Smooth muscle cell (in vitro differentiated cells): ENCODE measurements at regions not wholly inside any gene's neighbourhood (a gene's known extent, or its start where the extent isn't known, plus 50 kb on each side); places are given as distances from the start of the nearest gene placed in this dataset.

Experiments used
- DNase-seq: peaks from one replicate; lab custom pipeline; 2025; ENCODE audit not compliant: unreplicated experiment; lab: John Stamatoyannopoulos, UW
- H2AFZ ChIP-seq: fragments of 200-600 bp; sonication (generic); 2 replicates; pipeline ENCODE4 v1.6.0; 2016; ENCODE audit warnings: antibody characterized with exemption, low read depth, mild to moderate bottlenecking
- H3F3A ChIP-seq: fragments of 200-600 bp; sonication (generic); 2 replicates; pipeline ENCODE4 v1.6.0; 2017; ENCODE audit warnings: antibody characterized with exemption, low read depth
- H3K27ac ChIP-seq: fragments of 200-600 bp; sonication (generic); 2 replicates; pipeline ENCODE4 v1.5.1; 2016; ENCODE audit warnings: low read depth, mild to moderate bottlenecking
- H3K27me3 ChIP-seq: fragments of 200-600 bp; sonication (generic); 2 replicates; pipeline ENCODE4 v1.6.1; 2016; ENCODE audit warnings: low read depth, mild to moderate bottlenecking
- H3K36me3 ChIP-seq: fragments of 200-600 bp; sonication (generic); 2 replicates; pipeline ENCODE4 v1.5.1; 2016; ENCODE audit warnings: low read depth
- H3K4me1 ChIP-seq: fragments of 200-600 bp; sonication (generic); 2 replicates; pipeline ENCODE4 v1.5.1; 2016; ENCODE audit warnings: low read depth
- H3K4me2 ChIP-seq: fragments of 200-600 bp; sonication (generic); 2 replicates; pipeline ENCODE4 v1.6.0; 2016; ENCODE audit warnings: mild to moderate bottlenecking
- H3K4me3 ChIP-seq: fragments of 200-600 bp; sonication (generic); 2 replicates; pipeline ENCODE4 v1.5.1; 2016; ENCODE audit warnings: mild to moderate bottlenecking
- H3K79me2 ChIP-seq: fragments of 200-600 bp; sonication (generic); 2 replicates; pipeline ENCODE4 v1.6.0; 2016; ENCODE audit warnings: low read depth, mild to moderate bottlenecking
- H3K9ac ChIP-seq: fragments of 200-600 bp; sonication (generic); 2 replicates; pipeline ENCODE4 v1.6.0; 2016; ENCODE audit warnings: low read depth
- H3K9me3 ChIP-seq: fragments of 200-600 bp; sonication (generic); replicated peaks from 2 replicates; pipeline ENCODE4 v1.5.1; 2016; ENCODE audit warnings: low read depth
- H4K20me1 ChIP-seq: fragments of 200-600 bp; sonication (generic); 2 replicates; pipeline ENCODE4 v1.6.0; 2016; ENCODE audit warnings: low read depth
- WGBS: methylation state at CpG from one replicate; pipeline ENCODE4 v1.1.7; 2016; ENCODE audit warnings: low lambda C conversion rate; 5-methylcytosine and 5-hydroxymethylcytosine counted together
- TF ChIP-seq, protein P1 (sequence below): fragments of 200-600 bp; sonication (generic); IDR thresholded peaks from 2 replicates; pipeline ENCODE4 v1.5.1; 2017; ENCODE audit warnings: borderline replicate concordance, mild to moderate bottlenecking, antibody characterized with exemption; ENCODE audit not compliant: insufficient read depth, poor library complexity, severe bottlenecking

DNA sequence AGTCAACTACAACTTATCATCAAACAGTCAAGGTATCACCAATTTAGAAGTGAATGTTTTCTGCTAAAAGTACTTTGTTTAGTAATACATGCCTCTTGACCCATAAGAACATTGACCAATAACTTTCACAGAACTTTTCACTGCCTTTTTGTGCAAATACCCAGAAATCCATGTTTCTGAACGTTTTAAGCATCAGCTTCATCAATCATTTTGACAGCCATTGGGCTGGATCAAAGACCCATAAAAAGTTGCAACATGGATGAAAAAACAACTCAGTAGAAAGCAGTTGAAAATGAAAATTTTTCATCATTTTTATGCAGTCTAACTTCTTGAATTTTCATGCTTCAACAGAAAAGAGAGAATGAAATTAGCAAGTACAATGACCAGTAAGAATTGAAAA lies 466.7 kb downstream of the TRAM1L1 start:
- no peak overlapping the region for H3K4me2 ChIP-seq
- no peak overlapping the region for H3K4me3 ChIP-seq
- H3K27me3 ChIP-seq, result no peaks in the 10 kb centered on the region
- TF ChIP-seq, protein P1, sequence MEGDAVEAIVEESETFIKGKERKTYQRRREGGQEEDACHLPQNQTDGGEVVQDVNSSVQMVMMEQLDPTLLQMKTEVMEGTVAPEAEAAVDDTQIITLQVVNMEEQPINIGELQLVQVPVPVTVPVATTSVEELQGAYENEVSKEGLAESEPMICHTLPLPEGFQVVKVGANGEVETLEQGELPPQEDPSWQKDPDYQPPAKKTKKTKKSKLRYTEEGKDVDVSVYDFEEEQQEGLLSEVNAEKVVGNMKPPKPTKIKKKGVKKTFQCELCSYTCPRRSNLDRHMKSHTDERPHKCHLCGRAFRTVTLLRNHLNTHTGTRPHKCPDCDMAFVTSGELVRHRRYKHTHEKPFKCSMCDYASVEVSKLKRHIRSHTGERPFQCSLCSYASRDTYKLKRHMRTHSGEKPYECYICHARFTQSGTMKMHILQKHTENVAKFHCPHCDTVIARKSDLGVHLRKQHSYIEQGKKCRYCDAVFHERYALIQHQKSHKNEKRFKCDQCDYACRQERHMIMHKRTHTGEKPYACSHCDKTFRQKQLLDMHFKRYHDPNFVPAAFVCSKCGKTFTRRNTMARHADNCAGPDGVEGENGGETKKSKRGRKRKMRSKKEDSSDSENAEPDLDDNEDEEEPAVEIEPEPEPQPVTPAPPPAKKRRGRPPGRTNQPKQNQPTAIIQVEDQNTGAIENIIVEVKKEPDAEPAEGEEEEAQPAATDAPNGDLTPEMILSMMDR, result no peak
- peak overlapping the region; percentile 15 for H2AFZ ChIP-seq
- 29% methylated on average over 1 of the region's 1 CpG for WGBS
- H3K9me3 ChIP-seq, result no peaks in the 10 kb centered on the region
- no peaks in the 10 kb centered on the region for H3K4me1 ChIP-seq
- no peaks in the 10 kb centered on the region for H3K36me3 ChIP-seq
- no peaks in the 10 kb centered on the region for H3F3A ChIP-seq
- DNase-seq, result no peak
- H4K20me1 ChIP-seq, result no peaks in the 10 kb centered on the region
- no peaks in the 10 kb centered on the region for H3K79me2 ChIP-seq
- H3K9ac ChIP-seq, result no peak overlapping the region
- H3K27ac ChIP-seq, result no peak overlapping the region

DNA sequence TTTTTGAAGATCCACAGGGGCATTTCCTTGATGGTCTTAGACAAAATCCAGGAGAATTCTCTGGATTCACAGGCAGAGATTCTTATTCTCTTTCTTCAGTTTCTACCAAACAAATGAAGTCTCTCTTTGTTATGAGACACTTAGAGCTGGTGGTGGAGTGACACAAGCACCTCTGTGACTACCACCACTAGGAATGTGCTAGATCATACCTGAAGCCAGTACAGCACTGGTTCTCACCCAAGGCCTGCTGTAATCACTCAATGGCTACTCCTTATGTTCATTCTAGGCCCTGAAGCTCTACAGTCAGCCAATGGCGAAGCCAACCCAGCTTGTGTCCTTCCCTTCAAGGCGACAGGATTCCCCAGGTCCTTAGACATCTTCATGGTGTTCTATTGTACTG lies 482.3 kb downstream of the TRAM1L1 start:
- Histone ChIP-seq H3F3A (no peaks in the 10 kb centered on the region), H3K9me3 (no peaks in the 10 kb centered on the region), H3K4me3 (no peak overlapping the region), H3K27ac (no peak overlapping the region), H3K4me2 (no peak overlapping the region), H3K9ac (no peak overlapping the region), H3K4me1 (no peaks in the 10 kb centered on the region), H3K27me3 (no peaks in the 10 kb centered on the region), H3K36me3 (no peaks in the 10 kb centered on the region), H2AFZ (no peak overlapping the region), H4K20me1 (no peaks in the 10 kb centered on the region), H3K79me2 (no peaks in the 10 kb centered on the region)
- WGBS, result 47% methylated on average over 2 of the region's 2 CpGs
- TF ChIP-seq, protein P1, result no peak
- DNase-seq, result no peak

DNA sequence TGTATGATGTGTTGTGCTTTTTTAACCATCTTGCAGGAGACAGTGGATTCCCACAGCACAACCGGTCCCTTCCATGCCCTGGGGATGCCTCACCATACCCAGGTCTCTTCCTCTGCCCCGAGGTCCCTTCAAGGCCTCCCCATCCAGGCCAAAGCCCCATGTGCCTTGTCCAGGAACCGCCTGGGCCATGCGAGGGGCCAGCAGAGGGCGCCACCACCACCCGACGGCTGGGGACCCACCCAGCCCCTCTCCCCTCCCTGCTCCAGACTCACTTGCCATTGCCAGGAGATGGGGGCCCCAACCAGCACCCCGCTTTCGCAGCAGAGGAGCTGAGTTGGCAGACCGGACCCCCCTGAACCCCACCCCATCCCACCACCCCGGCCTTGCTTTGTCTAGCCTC lies 485.5 kb downstream of the TRAM1L1 start:
- Histone ChIP-seq H3K4me1 (no peaks in the 10 kb centered on the region), H3K9me3 (no peaks in the 10 kb centered on the region), H3K27me3 (no peaks in the 10 kb centered on the region), H3K4me3 (no peak overlapping the region), H3K27ac (no peak overlapping the region), H4K20me1 (no peaks in the 10 kb centered on the region), H3K4me2 (no peak overlapping the region), H3K9ac (no peak overlapping the region), H3K79me2 (no peaks in the 10 kb centered on the region), H2AFZ (no peak overlapping the region), H3F3A (no peaks in the 10 kb centered on the region), H3K36me3 (no peaks in the 10 kb centered on the region)
- 75% methylated on average over 7 of the region's 11 CpGs for WGBS
- TF ChIP-seq, protein P1, result no peak
- DNase-seq, result no peak

DNA sequence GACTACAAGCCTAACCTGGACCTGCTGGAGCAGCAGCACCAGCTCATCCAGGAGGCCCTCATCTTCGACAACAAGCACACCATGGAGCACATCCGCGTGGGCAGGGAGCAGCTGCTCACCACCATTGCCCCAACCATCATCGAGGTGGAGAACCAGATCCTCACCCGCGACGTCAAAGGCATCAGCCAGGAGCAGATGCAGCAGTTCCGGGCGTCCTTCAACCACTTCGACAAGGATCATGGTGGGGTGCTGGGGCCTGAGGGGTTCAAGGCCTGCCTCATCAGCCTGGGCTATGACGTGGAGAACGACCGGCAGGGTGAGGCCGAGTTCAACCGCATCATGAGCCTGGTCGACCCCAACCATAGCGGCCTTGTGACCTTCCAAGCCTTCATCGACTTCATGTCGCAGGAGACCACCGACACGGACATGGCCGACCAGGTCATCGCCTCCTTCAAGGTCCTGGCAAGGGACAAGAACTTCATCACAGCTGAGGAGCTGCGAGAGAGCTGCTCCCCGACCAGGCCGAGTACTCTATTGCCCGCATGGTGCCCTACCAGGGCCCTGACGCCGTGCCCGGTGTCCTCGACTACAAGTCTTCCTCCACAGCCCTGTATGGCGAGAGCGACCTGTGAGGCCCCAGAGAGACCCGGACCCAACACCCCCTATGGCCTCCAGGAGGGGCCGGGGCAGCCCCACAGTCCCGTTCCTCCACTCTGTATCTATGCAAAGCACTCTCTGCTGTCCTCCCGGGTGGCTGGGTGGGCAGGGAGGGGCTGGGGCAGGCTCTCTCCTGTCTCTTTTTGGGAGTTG lies 486.2 kb downstream of the TRAM1L1 start:
- H3K36me3 ChIP-seq, result no peaks in the 10 kb centered on the region
- H3K27ac ChIP-seq, result no peak overlapping the region
- H3K4me2 ChIP-seq, result no peak overlapping the region
- H3K27me3 ChIP-seq, result no peaks in the 10 kb centered on the region
- no peaks in the 10 kb centered on the region for H3F3A ChIP-seq
- no peaks in the 10 kb centered on the region for H4K20me1 ChIP-seq
- no peaks in the 10 kb centered on the region for H3K4me1 ChIP-seq
- no peaks in the 10 kb centered on the region for H3K9me3 ChIP-seq
- no peaks in the 10 kb centered on the region for H3K79me2 ChIP-seq
- no peak overlapping the region for H3K4me3 ChIP-seq
- no peak for DNase-seq
- no peak overlapping the region for H2AFZ ChIP-seq
- 96% methylated on average over 37 of the region's 37 CpGs for WGBS
- TF ChIP-seq, protein P1, result no peak
- no peak overlapping the region for H3K9ac ChIP-seq
